ENCODE measurements at regions not wholly inside any gene's neighbourhood (a gene's known extent, or its start where the extent isn't known, plus 50 kb on each side); places are given as distances from the start of the nearest gene placed in this dataset.

DNA sequence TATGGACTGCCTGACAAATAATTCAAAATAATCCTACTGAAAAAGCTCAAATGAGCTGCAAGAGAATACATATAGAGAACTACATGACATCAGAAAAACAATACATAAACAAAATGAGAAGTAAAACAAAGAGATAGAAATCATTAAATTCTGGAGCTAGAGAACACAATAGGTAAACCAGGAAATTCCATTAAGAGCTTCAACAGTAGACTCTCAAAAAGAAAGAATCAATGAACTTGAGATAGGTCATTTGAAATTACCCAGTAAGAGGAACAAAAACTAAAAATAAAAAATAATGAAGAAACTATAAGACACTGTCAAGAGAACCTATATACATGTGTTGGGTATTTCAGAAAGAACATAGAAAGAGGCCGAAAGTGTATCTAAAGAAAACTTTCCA is 186.3 kb downstream of the PTN start (continued):
- TF ChIP-seq, protein P1, sequence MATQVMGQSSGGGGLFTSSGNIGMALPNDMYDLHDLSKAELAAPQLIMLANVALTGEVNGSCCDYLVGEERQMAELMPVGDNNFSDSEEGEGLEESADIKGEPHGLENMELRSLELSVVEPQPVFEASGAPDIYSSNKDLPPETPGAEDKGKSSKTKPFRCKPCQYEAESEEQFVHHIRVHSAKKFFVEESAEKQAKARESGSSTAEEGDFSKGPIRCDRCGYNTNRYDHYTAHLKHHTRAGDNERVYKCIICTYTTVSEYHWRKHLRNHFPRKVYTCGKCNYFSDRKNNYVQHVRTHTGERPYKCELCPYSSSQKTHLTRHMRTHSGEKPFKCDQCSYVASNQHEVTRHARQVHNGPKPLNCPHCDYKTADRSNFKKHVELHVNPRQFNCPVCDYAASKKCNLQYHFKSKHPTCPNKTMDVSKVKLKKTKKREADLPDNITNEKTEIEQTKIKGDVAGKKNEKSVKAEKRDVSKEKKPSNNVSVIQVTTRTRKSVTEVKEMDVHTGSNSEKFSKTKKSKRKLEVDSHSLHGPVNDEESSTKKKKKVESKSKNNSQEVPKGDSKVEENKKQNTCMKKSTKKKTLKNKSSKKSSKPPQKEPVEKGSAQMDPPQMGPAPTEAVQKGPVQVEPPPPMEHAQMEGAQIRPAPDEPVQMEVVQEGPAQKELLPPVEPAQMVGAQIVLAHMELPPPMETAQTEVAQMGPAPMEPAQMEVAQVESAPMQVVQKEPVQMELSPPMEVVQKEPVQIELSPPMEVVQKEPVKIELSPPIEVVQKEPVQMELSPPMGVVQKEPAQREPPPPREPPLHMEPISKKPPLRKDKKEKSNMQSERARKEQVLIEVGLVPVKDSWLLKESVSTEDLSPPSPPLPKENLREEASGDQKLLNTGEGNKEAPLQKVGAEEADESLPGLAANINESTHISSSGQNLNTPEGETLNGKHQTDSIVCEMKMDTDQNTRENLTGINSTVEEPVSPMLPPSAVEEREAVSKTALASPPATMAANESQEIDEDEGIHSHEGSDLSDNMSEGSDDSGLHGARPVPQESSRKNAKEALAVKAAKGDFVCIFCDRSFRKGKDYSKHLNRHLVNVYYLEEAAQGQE (IDR thresholded peaks at IDR 0.05; ENCODE audit: unreplicated experiment), result no peak
- no peak for TF ChIP-seq ZNF331 (CRISPR knock-in tag; IDR thresholded peaks at IDR 0.05; ENCODE audit: low read depth)
- TF ChIP-seq CREB1 (CRISPR knock-in tag; IDR thresholded peaks at IDR 0.05; ENCODE audit: low read depth), result no peak
- TF ChIP-seq POLR2AphosphoS5 (IDR thresholded peaks at IDR 0.05; ENCODE audit: low read depth), result no peak
- no peak for TF ChIP-seq JUNB (IDR thresholded peaks at IDR 0.05; ENCODE audit: unreplicated experiment)
- no peak for TF ChIP-seq EZH2 (IDR thresholded peaks at IDR 0.05; ENCODE audit: low read depth, unreplicated experiment)

DNA sequence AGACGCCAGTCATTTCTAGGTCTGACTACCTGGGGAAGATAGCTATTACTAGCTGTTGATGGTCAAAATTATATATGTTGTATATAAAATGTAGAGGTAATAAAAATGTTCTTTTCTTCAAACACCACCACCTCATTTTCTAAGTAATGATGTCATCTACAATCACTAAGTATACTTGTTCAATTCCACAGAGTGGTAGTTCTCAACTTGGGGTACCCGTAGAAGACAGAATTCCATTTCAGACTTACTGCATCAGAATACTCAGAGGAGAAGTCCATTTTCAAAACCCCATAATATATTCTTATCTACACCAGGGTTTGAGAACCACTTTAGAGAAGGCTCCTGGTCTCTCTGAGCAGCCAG is 191.9 kb downstream of the PTN start:
- no peaks in the 10 kb centered on the region for H3K36me3 Mint-ChIP-seq (ENCODE audit: low read depth)
- no peaks in the 10 kb centered on the region for H4K20me1 ChIP-seq (replicated peaks; ENCODE audit: insufficient read depth)
- ATAC-seq, result no peak
- H2AFZ ChIP-seq, result no peak overlapping the region
- H3K79me2 ChIP-seq (replicated peaks; ENCODE audit: insufficient read depth), result no peaks in the 10 kb centered on the region
- no peaks in the 10 kb centered on the region for H3K36me3 ChIP-seq (ENCODE audit: insufficient read depth)
- DNase-seq (ENCODE audit: low spot score), result no peak
- H3K27ac ChIP-seq (ENCODE audit: low read depth), result no peak overlapping the region
- H3K4me3 ChIP-seq, result no peak overlapping the region
- H3K27me3 ChIP-seq (ENCODE audit: insufficient read depth), result no peaks in the 10 kb centered on the region
- H3K9me2 ChIP-seq (ENCODE audit: insufficient read depth), result no peaks in the 10 kb centered on the region
- no peak overlapping the region for H3K4me3 Mint-ChIP-seq
- H3K9me3 Mint-ChIP-seq, result no peaks in the 10 kb centered on the region
- H3K27me3 Mint-ChIP-seq (ENCODE audit: insufficient read depth, low read depth, poor library complexity), result no peaks in the 10 kb centered on the region
- no peaks in the 10 kb centered on the region for H3K4me1 ChIP-seq (ENCODE audit: insufficient read depth)
- H3F3A ChIP-seq (replicated peaks; ENCODE audit: low read depth), result no peaks in the 10 kb centered on the region
- H3K27ac Mint-ChIP-seq, result no peak overlapping the region
- H3K4me1 Mint-ChIP-seq, result no peaks in the 10 kb centered on the region
- no peak overlapping the region for H3K4me2 ChIP-seq
- TF ChIP-seq CREB1 (CRISPR knock-in tag; IDR thresholded peaks at IDR 0.05; ENCODE audit: low read depth), result no peak
- TF ChIP-seq STAT1 (IDR thresholded peaks at IDR 0.05; ENCODE audit: unreplicated experiment), result no peak
- no peak for TF ChIP-seq ZNF114 (CRISPR knock-in tag; IDR thresholded peaks at IDR 0.05)
- no peak for TF ChIP-seq POLR2AphosphoS5 (IDR thresholded peaks at IDR 0.05; ENCODE audit: low read depth)
- TF ChIP-seq, protein P2, sequence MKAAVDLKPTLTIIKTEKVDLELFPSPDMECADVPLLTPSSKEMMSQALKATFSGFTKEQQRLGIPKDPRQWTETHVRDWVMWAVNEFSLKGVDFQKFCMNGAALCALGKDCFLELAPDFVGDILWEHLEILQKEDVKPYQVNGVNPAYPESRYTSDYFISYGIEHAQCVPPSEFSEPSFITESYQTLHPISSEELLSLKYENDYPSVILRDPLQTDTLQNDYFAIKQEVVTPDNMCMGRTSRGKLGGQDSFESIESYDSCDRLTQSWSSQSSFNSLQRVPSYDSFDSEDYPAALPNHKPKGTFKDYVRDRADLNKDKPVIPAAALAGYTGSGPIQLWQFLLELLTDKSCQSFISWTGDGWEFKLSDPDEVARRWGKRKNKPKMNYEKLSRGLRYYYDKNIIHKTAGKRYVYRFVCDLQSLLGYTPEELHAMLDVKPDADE (IDR thresholded peaks at IDR 0.05), result no peak
- TF ChIP-seq, protein P3, sequence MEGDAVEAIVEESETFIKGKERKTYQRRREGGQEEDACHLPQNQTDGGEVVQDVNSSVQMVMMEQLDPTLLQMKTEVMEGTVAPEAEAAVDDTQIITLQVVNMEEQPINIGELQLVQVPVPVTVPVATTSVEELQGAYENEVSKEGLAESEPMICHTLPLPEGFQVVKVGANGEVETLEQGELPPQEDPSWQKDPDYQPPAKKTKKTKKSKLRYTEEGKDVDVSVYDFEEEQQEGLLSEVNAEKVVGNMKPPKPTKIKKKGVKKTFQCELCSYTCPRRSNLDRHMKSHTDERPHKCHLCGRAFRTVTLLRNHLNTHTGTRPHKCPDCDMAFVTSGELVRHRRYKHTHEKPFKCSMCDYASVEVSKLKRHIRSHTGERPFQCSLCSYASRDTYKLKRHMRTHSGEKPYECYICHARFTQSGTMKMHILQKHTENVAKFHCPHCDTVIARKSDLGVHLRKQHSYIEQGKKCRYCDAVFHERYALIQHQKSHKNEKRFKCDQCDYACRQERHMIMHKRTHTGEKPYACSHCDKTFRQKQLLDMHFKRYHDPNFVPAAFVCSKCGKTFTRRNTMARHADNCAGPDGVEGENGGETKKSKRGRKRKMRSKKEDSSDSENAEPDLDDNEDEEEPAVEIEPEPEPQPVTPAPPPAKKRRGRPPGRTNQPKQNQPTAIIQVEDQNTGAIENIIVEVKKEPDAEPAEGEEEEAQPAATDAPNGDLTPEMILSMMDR (conservative IDR thresholded peaks at IDR 0.05; ENCODE audit: low read depth in 2 of 2), result no peak
- no peak for TF ChIP-seq EZH2phosphoT487 (IDR thresholded peaks at IDR 0.05; ENCODE audit: unreplicated experiment)
- TF ChIP-seq, protein P4, sequence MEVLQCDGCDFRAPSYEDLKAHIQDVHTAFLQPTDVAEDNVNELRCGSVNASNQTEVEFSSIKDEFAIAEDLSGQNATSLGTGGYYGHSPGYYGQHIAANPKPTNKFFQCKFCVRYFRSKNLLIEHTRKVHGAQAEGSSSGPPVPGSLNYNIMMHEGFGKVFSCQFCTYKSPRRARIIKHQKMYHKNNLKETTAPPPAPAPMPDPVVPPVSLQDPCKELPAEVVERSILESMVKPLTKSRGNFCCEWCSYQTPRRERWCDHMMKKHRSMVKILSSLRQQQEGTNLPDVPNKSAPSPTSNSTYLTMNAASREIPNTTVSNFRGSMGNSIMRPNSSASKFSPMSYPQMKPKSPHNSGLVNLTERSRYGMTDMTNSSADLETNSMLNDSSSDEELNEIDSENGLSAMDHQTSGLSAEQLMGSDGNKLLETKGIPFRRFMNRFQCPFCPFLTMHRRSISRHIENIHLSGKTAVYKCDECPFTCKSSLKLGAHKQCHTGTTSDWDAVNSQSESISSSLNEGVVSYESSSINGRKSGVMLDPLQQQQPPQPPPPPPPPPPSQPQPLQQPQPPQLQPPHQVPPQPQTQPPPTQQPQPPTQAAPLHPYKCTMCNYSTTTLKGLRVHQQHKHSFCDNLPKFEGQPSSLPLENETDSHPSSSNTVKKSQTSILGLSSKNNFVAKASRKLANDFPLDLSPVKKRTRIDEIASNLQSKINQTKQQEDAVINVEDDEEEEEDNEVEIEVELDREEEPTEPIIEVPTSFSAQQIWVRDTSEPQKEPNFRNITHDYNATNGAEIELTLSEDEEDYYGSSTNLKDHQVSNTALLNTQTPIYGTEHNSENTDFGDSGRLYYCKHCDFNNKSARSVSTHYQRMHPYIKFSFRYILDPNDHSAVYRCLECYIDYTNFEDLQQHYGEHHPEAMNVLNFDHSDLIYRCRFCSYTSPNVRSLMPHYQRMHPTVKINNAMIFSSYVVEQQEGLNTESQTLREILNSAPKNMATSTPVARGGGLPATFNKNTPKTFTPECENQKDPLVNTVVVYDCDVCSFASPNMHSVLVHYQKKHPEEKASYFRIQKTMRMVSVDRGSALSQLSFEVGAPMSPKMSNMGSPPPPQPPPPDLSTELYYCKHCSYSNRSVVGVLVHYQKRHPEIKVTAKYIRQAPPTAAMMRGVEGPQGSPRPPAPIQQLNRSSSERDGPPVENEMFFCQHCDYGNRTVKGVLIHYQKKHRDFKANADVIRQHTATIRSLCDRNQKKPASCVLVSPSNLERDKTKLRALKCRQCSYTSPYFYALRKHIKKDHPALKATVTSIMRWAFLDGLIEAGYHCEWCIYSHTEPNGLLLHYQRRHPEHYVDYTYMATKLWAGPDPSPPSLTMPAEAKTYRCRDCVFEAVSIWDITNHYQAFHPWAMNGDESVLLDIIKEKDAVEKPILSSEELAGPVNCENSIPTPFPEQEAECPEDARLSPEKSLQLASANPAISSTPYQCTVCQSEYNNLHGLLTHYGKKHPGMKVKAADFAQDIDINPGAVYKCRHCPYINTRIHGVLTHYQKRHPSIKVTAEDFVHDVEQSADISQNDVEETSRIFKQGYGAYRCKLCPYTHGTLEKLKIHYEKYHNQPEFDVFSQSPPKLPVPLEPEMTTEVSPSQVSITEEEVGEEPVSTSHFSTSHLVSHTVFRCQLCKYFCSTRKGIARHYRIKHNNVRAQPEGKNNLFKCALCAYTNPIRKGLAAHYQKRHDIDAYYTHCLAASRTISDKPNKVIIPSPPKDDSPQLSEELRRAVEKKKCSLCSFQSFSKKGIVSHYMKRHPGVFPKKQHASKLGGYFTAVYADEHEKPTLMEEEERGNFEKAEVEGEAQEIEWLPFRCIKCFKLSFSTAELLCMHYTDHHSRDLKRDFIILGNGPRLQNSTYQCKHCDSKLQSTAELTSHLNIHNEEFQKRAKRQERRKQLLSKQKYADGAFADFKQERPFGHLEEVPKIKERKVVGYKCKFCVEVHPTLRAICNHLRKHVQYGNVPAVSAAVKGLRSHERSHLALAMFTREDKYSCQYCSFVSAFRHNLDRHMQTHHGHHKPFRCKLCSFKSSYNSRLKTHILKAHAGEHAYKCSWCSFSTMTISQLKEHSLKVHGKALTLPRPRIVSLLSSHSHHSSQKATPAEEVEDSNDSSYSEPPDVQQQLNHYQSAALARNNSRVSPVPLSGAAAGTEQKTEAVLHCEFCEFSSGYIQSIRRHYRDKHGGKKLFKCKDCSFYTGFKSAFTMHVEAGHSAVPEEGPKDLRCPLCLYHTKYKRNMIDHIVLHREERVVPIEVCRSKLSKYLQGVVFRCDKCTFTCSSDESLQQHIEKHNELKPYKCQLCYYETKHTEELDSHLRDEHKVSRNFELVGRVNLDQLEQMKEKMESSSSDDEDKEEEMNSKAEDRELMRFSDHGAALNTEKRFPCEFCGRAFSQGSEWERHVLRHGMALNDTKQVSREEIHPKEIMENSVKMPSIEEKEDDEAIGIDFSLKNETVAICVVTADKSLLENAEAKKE (CRISPR knock-in tag; IDR thresholded peaks at IDR 0.05), result no peak
- no peak for TF ChIP-seq NANOG (IDR thresholded peaks at IDR 0.05; ENCODE audit: borderline replicate concordance)
- no peak for TF ChIP-seq ZNF331 (CRISPR knock-in tag; IDR thresholded peaks at IDR 0.05; ENCODE audit: low read depth)
- no peak for TF ChIP-seq JUNB (IDR thresholded peaks at IDR 0.05; ENCODE audit: unreplicated experiment)
- TF ChIP-seq EZH2 (IDR thresholded peaks at IDR 0.05; ENCODE audit: low read depth, unreplicated experiment), result no peak
